ENCODE measurements at regions not wholly inside any gene's neighbourhood (a gene's known extent, or its start where the extent isn't known, plus 50 kb on each side); places are given as distances from the start of the nearest gene placed in this dataset.

DNA sequence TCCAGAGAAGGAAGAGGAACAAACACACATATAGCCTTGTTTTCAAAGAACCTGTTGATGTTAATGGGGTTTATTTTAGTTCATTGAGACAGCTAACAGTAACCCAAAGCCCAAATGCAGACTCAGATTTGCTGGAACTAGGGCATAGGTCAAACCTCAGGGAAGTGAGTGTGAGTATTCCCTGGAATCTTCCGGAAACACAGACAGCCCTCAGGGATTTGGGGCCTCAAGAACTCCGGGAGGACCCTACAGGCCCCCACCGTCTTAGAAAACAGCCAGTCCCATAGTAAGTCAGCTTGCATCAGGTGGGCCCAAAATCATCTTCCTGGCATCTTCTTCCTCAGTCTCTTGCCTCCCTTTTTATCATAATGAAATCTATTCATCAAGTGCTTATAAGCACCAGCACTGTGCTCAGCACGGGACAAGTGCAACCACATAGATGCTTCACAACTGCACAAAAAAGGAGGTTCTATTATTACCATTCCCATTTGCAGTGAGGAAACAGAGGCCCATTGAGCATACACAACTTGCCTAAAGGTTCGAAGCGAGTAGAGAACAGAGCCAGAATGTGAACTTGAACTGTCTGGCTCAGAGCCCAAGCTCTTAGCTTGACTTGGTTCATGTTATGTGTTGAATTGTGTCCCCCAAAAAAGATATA is 50.2 kb upstream of the BCL11A start:
- intact Hi-C loops (cut with DNase I; ENCODE audit: low total_unique reads), result no loop called here
- TF ChIP-seq POLR2A (IDR thresholded peaks at IDR 0.05), result no peak
- TF ChIP-seq CTCF (IDR thresholded peaks at IDR 0.05), result no peak
- H3K9me3 ChIP-seq, result no peaks in the 10 kb centered on the region
- no peak overlapping the region for H3K4me3 ChIP-seq
- H3K27me3 ChIP-seq, result no peaks in the 10 kb centered on the region
- no peaks in the 10 kb centered on the region for H3K4me1 ChIP-seq
- no peak overlapping the region for H3K27ac ChIP-seq
- H3K36me3 ChIP-seq, result no peaks in the 10 kb centered on the region
- DNase-seq, result no peak

- no peaks in the 10 kb centered on the region for H3K27me3 ChIP-seq
- H3K27ac ChIP-seq, result no peak overlapping the region
- intact Hi-C loops (cut with DNase I; ENCODE audit: low total_unique reads), result no loop called here
- H3K4me3 ChIP-seq, result no peak overlapping the region
- no peaks in the 10 kb centered on the region for H3K9me3 ChIP-seq
- TF ChIP-seq CTCF (IDR thresholded peaks at IDR 0.05), result no peak
- TF ChIP-seq POLR2A (IDR thresholded peaks at IDR 0.05), result no peak
- no peaks in the 10 kb centered on the region for H3K4me1 ChIP-seq
- H3K36me3 ChIP-seq, result no peaks in the 10 kb centered on the region
- no peak for DNase-seq
These were observed 51.1 kb upstream of the BCL11A start for GRCh38 chr2:60604486-60605064.

GRCh38 chr2:60605866-60606265 is 52.4 kb upstream of the BCL11A start:
- Histone ChIP-seq H3K27ac (no peak overlapping the region), H3K36me3 (no peaks in the 10 kb centered on the region), H3K27me3 (no peaks in the 10 kb centered on the region), H3K9me3 (no peaks in the 10 kb centered on the region), H3K4me1 (no peaks in the 10 kb centered on the region), H3K4me3 (no peak overlapping the region)
- no peak for DNase-seq
- TF ChIP-seq POLR2A (IDR thresholded peaks at IDR 0.05), result no peak
- no peak for TF ChIP-seq CTCF (IDR thresholded peaks at IDR 0.05)
- intact Hi-C loops (cut with DNase I; ENCODE audit: low total_unique reads), result no loop called here

DNA sequence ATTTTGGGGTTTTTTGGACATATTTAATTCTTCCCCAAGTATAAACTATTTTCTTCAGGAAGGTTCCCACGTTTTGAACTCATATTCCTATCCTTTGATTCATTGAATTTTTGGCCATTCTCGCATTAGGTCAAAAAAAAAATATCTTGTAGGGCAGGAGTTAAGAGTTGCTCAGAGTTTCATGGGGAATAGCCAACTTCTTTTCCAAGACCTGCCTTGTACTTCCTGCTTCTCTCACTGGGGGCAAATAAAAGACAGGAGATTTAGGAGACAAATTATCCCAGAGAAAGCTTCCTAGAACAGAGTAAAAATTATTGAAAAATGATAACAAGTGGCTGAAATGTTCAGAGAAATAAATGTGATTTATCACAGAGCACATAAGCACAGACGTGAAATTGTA is 55.2 kb upstream of the BCL11A start:
- Histone ChIP-seq H3K36me3 (no peaks in the 10 kb centered on the region), H3K27ac (no peak overlapping the region), H3K9me3 (no peaks in the 10 kb centered on the region), H3K4me3 (no peak overlapping the region), H3K4me1 (no peaks in the 10 kb centered on the region), H3K27me3 (no peaks in the 10 kb centered on the region)
- intact Hi-C loops (cut with DNase I; ENCODE audit: low total_unique reads), result no loop called here
- DNase-seq, result no peak
- TF ChIP-seq POLR2A (IDR thresholded peaks at IDR 0.05), result no peak
- no peak for TF ChIP-seq CTCF (IDR thresholded peaks at IDR 0.05)

GRCh38 chr2:60612033-60612432 is 58.6 kb upstream of the BCL11A start:
- Histone ChIP-seq H3K27ac (no peak overlapping the region), H3K9me3 (no peaks in the 10 kb centered on the region), H3K4me1 (no peaks in the 10 kb centered on the region), H3K4me3 (no peak overlapping the region), H3K36me3 (no peaks in the 10 kb centered on the region), H3K27me3 (no peaks in the 10 kb centered on the region)
- TF ChIP-seq POLR2A (IDR thresholded peaks at IDR 0.05) (no peak), CTCF (IDR thresholded peaks at IDR 0.05) (no peak)
- intact Hi-C loops (cut with DNase I; ENCODE audit: low total_unique reads), result no loop called here
- no peak for DNase-seq
